DMS53 (cell line): ENCODE measurements at regions not wholly inside any gene's neighbourhood (a gene's known extent, or its start where the extent isn't known, plus 50 kb on each side); places are given as distances from the start of the nearest gene placed in this dataset.

Experiments
- DNase-seq: peaks from one replicate; lab custom pipeline; 2025; lab: John Stamatoyannopoulos, UW

GRCh38 chr11:70501051-70501901, 102.9 kb downstream of the CTTN start:
- DNase-seq, result no peak

GRCh38 chr11:70501933-70502540, 103.7 kb downstream of the CTTN start:
- no peak for DNase-seq

DNA sequence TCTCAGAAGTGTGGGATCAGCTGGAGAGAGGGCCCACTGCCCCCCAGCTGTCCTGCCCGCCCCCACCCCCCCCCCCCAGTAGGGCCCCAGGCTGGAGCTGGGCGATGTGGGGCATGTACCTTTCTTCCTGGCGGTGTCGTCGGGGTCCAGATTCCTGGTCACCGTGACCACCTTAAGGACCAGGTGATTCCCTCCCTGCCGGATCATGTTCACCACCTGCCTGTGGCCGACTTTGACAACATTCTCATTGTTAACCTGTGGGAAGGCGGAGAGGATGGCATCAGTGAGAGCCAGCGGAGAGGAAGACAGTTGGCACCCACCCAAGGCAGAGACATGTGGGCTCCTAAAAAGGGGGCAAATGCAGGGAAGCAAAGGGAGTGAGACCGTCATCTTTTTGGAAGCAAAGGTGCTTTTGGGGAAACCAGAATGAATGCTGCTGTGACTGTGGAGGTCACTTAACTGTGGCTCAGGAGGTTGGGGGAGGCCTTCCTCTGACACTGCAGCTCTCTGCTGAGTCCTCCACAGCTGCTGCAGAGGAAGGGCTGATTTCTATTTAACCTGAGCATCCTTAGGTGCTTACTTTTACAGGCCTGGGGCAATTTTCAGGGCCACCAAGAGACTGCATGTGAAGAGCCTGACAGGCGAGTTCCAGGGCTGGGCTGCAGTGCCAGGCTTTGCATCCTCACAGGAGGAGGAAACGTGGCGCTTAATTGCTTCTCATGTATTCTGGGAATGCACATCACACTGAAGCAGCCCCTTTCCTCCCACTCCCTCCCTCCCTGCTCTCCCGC, 104.5 kb downstream of the CTTN start:
- no peak for DNase-seq

DNA sequence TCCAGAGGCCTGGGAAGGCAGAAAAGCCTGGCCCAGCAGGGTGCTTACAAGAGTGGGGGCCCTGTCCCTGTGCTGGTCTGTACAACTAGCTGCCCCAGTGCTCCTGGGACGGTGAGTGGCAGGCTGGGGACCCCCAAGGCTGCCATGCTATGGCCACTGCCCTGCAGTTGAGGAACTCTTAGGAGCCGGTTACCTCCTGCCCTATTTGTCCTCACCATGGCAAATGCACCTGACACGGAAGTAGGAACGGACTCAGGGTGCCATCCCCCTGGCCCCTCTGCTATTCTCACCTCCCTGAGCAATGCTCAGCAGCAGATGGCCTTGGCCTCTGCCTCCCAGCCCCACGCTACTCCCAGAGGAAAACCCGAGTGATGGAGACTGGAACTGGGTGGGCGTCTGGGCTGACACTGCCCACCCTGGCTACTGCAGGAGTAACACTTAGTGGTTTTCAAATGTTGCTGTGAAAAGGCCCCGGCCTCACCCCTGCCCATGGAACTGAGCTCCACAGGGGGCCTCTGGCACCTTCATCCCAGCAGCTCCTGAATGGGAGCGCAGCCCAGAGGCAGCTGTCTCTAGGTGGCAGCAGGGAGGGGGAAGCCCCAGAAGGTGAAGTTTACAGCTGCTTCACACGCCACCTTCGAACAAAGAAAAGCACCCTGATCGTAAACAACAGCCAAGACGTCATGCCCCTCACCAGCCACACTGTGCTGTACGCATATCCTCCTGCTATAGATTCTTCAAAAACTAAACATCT, 105.3 kb downstream of the CTTN start:
- peak; percentile 44 for DNase-seq

- no peak for DNase-seq
Measured at GRCh38 chr11:70504246-70505020, 106.1 kb downstream of the CTTN start.

DNA sequence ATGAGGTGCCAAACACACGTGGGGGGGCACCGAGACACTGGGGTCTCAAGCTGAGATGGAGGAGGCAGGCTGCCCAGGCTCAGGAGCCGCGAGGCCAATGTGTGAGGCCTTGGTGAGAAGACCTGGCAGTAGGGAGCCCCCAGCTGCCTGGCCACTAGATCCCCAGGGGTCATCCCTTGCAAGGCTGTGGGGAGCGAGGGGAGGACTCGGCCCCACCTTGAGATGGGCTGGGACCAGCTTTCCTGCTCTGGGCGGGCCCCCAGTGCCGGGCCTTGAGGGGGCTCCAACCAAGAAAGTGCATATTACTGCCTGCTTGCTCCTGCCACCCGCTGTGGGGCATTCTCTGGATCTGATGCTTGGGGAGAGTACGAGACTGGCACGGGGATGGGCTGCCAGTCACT, 107.0 kb downstream of the CTTN start:
- no peak for DNase-seq

GRCh38 chr11:70505761-70506657, 107.7 kb downstream of the CTTN start:
- DNase-seq, result no peak

GRCh38 chr11:70506658-70506970, 108.3 kb downstream of the CTTN start:
- no peak for DNase-seq

- no peak for DNase-seq
Measured at GRCh38 chr11:70506986-70507385, 108.7 kb downstream of the CTTN start.

DNA sequence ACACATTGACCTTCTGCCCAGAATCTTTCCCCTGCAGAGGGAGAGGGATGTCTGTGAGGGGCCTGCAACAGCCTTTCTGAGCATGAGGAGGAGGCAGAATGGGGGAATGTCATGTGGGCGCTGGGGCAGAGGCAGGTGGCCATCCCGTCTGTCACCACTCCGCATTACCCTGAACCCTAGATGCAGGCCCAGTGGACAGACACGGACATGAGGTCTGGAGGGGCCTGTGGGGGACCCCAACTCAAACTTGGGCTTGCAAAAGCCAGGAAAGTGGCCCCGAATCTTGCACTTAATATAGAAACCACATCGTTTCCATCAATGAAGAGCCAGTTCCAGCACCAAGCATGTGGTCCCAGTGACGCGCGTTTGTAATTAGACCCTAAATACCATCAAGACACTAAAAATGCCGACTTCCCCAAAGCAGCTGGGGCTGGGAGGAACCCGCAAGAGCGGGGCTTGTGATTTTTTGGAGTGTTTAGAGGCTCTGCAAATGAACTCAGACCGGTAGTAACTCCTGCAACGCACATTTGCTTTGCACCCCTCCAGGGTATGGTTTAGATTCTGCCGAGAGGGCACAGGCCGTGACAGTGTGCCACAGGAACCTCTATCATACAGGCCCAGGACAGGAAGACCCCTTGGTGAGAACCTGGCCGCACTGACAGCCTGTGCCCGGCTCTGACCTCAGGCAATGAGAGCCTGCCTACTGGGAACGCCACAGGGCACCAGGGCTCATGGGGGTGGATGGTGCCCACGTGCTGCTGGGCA, 109.3 kb downstream of the CTTN start:
- no peak for DNase-seq

DNA sequence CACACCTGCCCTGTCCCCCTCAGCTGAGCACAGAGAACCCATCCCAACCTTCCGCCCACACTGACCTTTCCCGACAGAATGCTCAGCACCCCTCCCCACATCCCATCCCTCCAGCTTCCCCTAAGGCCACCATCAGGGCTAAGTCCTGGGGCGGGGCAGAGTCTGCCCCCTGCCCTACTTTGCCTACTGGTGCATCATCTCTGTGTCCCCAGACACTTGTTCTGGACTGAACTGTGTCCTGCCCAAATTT, 109.8 kb downstream of the CTTN start:
- DNase-seq, result no peak

DNA sequence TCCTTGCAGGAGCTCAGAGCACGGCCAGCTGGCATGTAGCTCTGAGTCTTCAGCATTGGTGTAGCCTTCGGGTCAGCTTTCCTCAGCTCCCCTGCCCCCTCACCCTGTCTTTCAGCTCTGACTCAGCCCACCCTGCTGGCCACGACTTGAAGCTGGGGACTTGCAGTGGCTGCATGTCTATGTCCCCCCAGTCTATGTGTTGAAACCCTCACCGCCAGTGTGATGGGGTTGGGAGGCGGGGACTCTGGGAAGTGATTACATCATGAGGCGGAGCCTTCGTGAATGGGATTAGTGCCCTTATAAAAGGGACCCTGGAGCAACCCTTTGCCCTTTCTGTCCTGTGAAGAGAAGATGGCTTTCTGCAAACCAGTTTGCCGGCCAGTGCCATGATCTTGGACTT, 111.1 kb downstream of the CTTN start:
- no peak for DNase-seq

DNA sequence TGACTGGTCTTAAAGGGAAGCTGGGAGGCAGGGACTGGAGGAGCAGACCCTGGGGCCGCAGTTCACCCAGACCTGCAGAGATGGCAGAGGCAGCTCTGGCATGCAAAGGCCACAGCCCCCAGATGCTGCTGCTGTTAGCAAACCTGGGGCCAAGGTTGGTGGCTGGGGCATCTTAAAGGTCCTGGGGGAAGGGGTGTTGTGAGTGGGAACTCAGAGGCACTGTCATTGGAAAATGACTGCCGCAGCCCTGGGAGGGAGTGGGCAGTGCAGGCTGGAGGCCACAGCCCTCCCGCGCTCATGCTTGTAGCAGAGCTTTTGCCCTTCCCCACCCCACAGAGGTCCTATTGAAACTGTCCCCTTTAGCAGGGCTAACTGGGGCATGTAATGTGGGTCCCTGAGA, 111.8 kb downstream of the CTTN start:
- DNase-seq, result no peak

GRCh38 chr11:70510571-70510970, 112.2 kb downstream of the CTTN start:
- no peak for DNase-seq

GRCh38 chr11:70511345-70511744, 113.0 kb downstream of the CTTN start:
- DNase-seq, result no peak

GRCh38 chr11:70512716-70513115, 114.4 kb downstream of the CTTN start:
- DNase-seq, result no peak

DNA sequence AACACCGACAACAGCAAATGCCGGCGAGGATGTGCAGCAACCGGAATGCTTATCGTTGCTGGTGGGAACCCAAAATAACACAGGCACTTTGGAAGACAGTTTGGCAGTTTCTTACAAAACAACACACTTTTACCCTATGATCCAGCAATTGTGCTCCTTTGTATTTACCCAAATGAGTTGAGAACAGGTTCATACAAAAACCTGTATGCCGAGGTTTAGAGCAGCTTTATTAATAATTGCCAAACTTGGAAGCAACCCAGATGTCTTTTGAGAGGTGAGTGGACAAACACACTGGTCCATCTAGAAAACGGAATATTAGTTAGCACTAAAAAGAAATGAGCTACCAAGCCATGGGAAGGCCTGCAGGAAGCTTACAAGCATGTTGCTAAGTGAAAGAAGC, 118.9 kb downstream of the CTTN start:
- no peak for DNase-seq

DNA sequence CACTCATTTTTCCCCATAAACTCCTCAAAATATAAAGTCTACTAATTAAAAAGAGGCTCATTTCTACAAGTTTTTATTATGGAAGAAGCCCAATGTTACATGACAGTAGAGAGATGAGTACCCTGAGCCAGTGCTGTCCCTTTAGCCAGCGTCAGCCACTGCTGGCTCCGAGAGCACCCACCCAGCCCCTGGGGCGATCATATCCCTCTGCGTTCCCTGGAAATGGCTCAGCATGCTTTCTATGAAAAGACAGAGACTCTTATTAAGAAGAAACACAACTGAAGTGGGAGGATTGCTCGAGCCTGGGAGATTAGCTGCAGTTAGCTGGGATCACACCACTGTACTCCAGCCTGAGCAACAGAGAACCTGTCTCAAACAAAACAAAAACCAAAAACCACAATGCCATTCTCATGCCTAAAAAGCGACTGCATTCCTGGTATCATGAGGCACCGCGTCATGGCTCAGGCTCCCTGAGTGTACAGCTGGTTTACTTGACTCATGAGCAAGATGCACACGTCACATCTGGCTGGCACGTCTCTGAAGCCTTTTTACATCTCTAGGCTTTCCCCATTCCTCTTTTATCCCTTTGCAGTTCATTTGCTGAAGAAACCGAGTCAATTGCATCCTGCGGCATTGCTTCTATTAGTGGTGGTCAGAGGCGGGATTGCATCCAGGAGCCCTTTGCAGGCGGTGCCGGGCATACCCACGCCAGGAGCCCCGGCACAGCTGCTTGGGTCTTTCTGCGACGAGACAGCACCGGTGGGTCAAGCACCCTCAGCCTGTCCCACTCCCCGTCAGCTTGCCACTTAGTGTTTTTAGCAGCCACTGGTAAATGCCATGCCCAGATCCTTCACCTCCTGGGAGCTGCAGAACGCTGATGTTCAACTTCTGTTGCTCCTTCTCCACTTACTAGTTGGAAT, 119.9 kb downstream of the CTTN start:
- DNase-seq, result no peak

DNA sequence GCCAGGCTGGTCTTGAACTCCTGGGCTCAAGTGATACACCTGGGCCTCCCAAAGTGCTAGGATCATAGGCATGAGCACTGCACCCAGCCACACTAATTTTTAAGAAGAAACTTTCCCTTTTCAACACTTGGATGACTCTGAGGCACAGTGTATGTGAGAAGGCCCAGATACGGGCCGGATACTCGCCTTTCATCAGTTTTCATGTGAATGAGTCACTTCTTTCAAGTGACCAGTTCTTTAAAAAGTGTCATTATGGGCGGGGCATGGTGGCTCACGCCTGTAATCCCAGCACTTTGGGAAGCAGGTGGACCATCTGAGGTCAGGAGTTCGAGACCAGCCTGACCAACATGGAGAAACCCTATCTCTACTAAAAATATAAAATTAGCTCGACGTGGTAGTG, 120.8 kb downstream of the CTTN start:
- peak; percentile 41 for DNase-seq
